DOHH2 (cell line): ENCODE measurements at regions not wholly inside any gene's neighbourhood (a gene's known extent, or its start where the extent isn't known, plus 50 kb on each side); places are given as distances from the start of the nearest gene placed in this dataset.

ENCODE experiments used
- H3F3A ChIP-seq: fragments of 200-600 bp; sonication (generic), shearing (Covaris generic); 2 replicates; pipeline ENCODE4 v1.6.0; 2016; ENCODE audit warnings: antibody characterized with exemption, mild to moderate bottlenecking; ENCODE audit not compliant: control insufficient read depth, insufficient read depth
- H3K27ac ChIP-seq: fragments of 200-600 bp; sonication (generic); 2 replicates; pipeline ENCODE4 v1.5.1; 2014; ENCODE audit warnings: low read depth, mild to moderate bottlenecking, low read length, moderate library complexity
- H3K27me3 ChIP-seq: fragments of 200-600 bp; sonication (generic); 2 replicates; pipeline ENCODE4 v1.6.1; 2014; ENCODE audit warnings: mild to moderate bottlenecking, low read length, mixed read lengths; ENCODE audit not compliant: control insufficient read depth
- H3K36me3 ChIP-seq: fragments of 200-600 bp; sonication (generic); 2 replicates; pipeline ENCODE4 v1.6.1; 2014; ENCODE audit warnings: mild to moderate bottlenecking, low read length, moderate library complexity, mixed read lengths; ENCODE audit not compliant: control insufficient read depth
- H3K4me1 ChIP-seq: fragments of 200-600 bp; sonication (generic); 2 replicates; pipeline ENCODE4 v1.6.1; 2014; ENCODE audit warnings: mild to moderate bottlenecking, low read length, mixed read lengths; ENCODE audit not compliant: control insufficient read depth
- H3K4me2 ChIP-seq: fragments of 200-600 bp; sonication (generic); 2 replicates; pipeline ENCODE4 v1.6.0; 2014; ENCODE audit warnings: mild to moderate bottlenecking, low read length, moderate library complexity
- H3K4me3 ChIP-seq: fragments of 200-600 bp; sonication (generic); 2 replicates; pipeline ENCODE4 v1.5.1; 2014; ENCODE audit warnings: mild to moderate bottlenecking, low read length, mixed read lengths
- H3K79me2 ChIP-seq: fragments of 200-600 bp; sonication (generic); 2 replicates; pipeline ENCODE4 v1.6.1; 2014; ENCODE audit warnings: mild to moderate bottlenecking, low read length, mixed read lengths; ENCODE audit not compliant: control insufficient read depth
- H3K9me2 ChIP-seq: fragments of 200-600 bp; sonication (generic); replicated peaks from 2 replicates; pipeline ENCODE4 v1.6.1; 2014; ENCODE audit warnings: mild to moderate bottlenecking, low read length, mixed read lengths; ENCODE audit not compliant: control insufficient read depth
- H3K9me3 ChIP-seq: fragments of 200-600 bp; sonication (generic); 2 replicates; pipeline ENCODE4 v1.6.1; 2014; ENCODE audit warnings: antibody characterized with exemption, low read length, mixed read lengths; ENCODE audit not compliant: control insufficient read depth, insufficient read depth
- H4K20me1 ChIP-seq: fragments of 200-600 bp; sonication (generic); 2 replicates; pipeline ENCODE4 v1.6.0; 2014; ENCODE audit warnings: low read depth, mild to moderate bottlenecking, antibody characterized with exemption, low read length, moderate library complexity; ENCODE audit not compliant: control insufficient read depth, insufficient read depth
- EZH2phosphoT487 ChIP-seq: fragments of 200-600 bp; sonication (generic); IDR thresholded peaks from 2 replicates; pipeline ENCODE4 v1.6.1; 2017; ENCODE audit warnings: borderline replicate concordance, mild to moderate bottlenecking, antibody characterized with exemption, low read length, moderate library complexity, mixed read lengths
- TF ChIP-seq, protein P1 (sequence below): fragments of 200-600 bp; sonication (generic); IDR thresholded peaks from one replicate; pipeline ENCODE4 v1.5.1; 2014; ENCODE audit warnings: antibody characterized with exemption, mild to moderate bottlenecking, low read depth, low read length; ENCODE audit not compliant: poor library complexity, severe bottlenecking

DNA sequence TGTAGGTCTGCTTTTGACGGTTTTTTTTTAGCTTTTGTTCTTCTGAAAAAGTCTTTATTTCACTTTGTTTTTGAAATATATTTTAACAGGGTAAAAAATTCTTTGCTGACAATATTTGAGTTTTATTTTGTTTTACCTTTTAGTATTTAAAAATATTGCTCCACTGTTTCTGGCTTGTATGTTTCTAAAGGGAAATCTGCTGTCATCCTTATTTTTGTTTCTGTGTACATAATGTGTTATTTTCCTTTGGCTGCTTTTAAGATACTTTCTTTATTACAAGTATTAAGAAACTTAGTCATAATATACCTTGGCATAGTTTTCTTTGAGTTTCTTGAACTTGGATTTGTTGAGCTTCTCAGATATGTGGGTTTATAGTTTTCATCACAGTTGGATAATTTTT lies 88.6 kb upstream of the SPACA1 start:
- no peaks in the 10 kb centered on the region for H3K9me3 ChIP-seq
- H3K27ac ChIP-seq, result no peak overlapping the region
- H3F3A ChIP-seq, result no peaks in the 10 kb centered on the region
- no peaks in the 10 kb centered on the region for H3K36me3 ChIP-seq
- no peaks in the 10 kb centered on the region for H3K4me1 ChIP-seq
- no peaks in the 10 kb centered on the region for H3K79me2 ChIP-seq
- no peaks in the 10 kb centered on the region for H3K27me3 ChIP-seq
- no peak overlapping the region for H3K4me2 ChIP-seq
- no peak for TF ChIP-seq EZH2phosphoT487
- TF ChIP-seq, protein P1, sequence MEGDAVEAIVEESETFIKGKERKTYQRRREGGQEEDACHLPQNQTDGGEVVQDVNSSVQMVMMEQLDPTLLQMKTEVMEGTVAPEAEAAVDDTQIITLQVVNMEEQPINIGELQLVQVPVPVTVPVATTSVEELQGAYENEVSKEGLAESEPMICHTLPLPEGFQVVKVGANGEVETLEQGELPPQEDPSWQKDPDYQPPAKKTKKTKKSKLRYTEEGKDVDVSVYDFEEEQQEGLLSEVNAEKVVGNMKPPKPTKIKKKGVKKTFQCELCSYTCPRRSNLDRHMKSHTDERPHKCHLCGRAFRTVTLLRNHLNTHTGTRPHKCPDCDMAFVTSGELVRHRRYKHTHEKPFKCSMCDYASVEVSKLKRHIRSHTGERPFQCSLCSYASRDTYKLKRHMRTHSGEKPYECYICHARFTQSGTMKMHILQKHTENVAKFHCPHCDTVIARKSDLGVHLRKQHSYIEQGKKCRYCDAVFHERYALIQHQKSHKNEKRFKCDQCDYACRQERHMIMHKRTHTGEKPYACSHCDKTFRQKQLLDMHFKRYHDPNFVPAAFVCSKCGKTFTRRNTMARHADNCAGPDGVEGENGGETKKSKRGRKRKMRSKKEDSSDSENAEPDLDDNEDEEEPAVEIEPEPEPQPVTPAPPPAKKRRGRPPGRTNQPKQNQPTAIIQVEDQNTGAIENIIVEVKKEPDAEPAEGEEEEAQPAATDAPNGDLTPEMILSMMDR, result no peak
- no peaks in the 10 kb centered on the region for H3K9me2 ChIP-seq
- H4K20me1 ChIP-seq, result no peaks in the 10 kb centered on the region
- no peak overlapping the region for H3K4me3 ChIP-seq

DNA sequence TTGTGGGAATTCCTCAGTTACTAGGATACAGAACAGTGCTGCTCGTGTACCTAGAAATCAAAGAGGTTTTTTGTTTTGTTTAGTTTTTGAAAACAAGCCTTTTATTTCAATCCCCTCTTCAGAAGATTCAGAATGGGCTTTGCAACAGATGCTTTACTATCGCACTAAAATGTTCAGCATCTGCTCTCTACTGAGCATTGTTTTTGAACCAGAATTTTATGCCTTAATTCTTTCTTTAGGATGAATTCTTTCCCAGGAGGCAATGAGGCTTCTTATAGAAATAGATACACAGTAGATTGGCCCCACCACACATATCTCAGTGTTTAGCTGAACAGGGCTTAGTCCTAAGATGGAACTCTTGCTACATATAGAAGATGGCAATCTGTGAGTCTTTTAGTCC lies 95.9 kb upstream of the SPACA1 start:
- no peaks in the 10 kb centered on the region for H4K20me1 ChIP-seq
- no peaks in the 10 kb centered on the region for H3K9me3 ChIP-seq
- H3K27me3 ChIP-seq, result no peaks in the 10 kb centered on the region
- H3K4me3 ChIP-seq, result no peak overlapping the region
- H3K9me2 ChIP-seq, result no peaks in the 10 kb centered on the region
- H3F3A ChIP-seq, result no peaks in the 10 kb centered on the region
- H3K4me1 ChIP-seq, result 0 out of 2 replicates have a peak, but pooled peaks cover 3% of the 10 kb centered on the region
- TF ChIP-seq, protein P1, result no peak
- no peak for TF ChIP-seq EZH2phosphoT487
- no peak overlapping the region for H3K4me2 ChIP-seq
- no peaks in the 10 kb centered on the region for H3K79me2 ChIP-seq
- H3K36me3 ChIP-seq, result no peaks in the 10 kb centered on the region
- no peak overlapping the region for H3K27ac ChIP-seq

DNA sequence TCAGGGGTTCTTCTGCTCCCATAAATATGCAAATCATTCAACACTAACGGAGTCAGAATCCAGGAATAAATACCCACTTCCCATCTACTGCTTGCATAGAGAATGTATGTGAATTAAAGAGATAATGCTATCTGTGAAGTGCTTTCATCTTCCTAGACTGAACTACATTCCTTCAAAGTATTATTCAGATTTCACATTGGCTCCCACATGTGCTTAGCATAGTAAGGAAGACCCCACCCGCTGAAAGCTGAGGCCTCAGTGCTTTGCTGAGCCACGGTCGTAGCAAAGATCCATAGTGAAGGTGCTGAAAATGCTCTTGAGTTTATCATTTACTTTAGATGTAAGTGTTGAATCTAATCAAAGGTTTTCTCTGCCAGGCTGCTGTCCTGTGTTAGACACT lies 97.0 kb upstream of the SPACA1 start:
- H3K9me3 ChIP-seq, result no peaks in the 10 kb centered on the region
- no peaks in the 10 kb centered on the region for H4K20me1 ChIP-seq
- H3K27me3 ChIP-seq, result no peaks in the 10 kb centered on the region
- no peaks in the 10 kb centered on the region for H3K79me2 ChIP-seq
- H3K4me1 ChIP-seq, result 0 out of 2 replicates have a peak, but pooled peaks cover 3% of the 10 kb centered on the region
- H3K27ac ChIP-seq, result no peak overlapping the region
- H3K4me2 ChIP-seq, result no peak overlapping the region
- TF ChIP-seq, protein P1, result no peak
- no peak for TF ChIP-seq EZH2phosphoT487
- H3F3A ChIP-seq, result no peaks in the 10 kb centered on the region
- H3K36me3 ChIP-seq, result no peaks in the 10 kb centered on the region
- H3K9me2 ChIP-seq, result no peaks in the 10 kb centered on the region
- H3K4me3 ChIP-seq, result no peak overlapping the region

DNA sequence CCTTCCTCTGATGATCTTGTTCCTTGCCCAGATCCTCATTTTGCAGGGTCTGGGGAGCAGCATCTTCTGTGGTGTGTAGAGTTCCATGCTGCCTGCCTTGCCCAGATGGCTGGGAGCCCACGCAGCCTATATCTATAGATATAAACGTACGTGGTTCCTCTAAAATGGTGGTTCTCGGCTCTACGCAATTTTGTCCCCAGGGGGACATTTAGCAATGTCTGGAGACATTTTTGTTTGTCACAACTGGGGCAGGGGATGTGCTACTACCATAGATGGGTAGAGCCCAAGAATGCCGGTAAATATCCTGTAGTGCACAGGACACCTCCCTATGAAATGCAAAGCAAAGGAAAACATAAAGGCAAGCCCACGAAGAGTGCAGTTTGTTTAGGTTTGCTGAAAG lies 98.4 kb upstream of the SPACA1 start:
- H3K4me2 ChIP-seq, result no peak overlapping the region
- H4K20me1 ChIP-seq, result no peaks in the 10 kb centered on the region
- no peaks in the 10 kb centered on the region for H3K9me2 ChIP-seq
- no peaks in the 10 kb centered on the region for H3K36me3 ChIP-seq
- H3K4me1 ChIP-seq, result 0 out of 2 replicates have a peak, but pooled peaks cover 3% of the 10 kb centered on the region
- H3F3A ChIP-seq, result no peaks in the 10 kb centered on the region
- no peak for TF ChIP-seq EZH2phosphoT487
- TF ChIP-seq, protein P1, result no peak
- H3K79me2 ChIP-seq, result no peaks in the 10 kb centered on the region
- no peak overlapping the region for H3K27ac ChIP-seq
- H3K27me3 ChIP-seq, result no peaks in the 10 kb centered on the region
- no peak overlapping the region for H3K4me3 ChIP-seq
- H3K9me3 ChIP-seq, result no peaks in the 10 kb centered on the region
